GM19324 (cell line): ENCODE measurements at regions not wholly inside any gene's neighbourhood (a gene's known extent, or its start where the extent isn't known, plus 50 kb on each side); places are given as distances from the start of the nearest gene placed in this dataset.

Experiments used
- ATAC-seq: cut with Tn5 transposase; IDR thresholded peaks from one replicate; pipeline ENCODE4 v1.9.1; 2021; ENCODE audit warnings: mild to moderate bottlenecking, moderate library complexity; ENCODE audit not compliant: unreplicated experiment, low FRiP score

- ATAC-seq: no peak
Measured at GRCh38 chr2:6423944-6424343, 441.8 kb downstream of the CMPK2 start.

- ATAC-seq: no peak
Measured at GRCh38 chr2:6425032-6425431, 440.7 kb downstream of the CMPK2 start.

- ATAC-seq: no peak
Measured at GRCh38 chr2:6429210-6429986, 436.3 kb downstream of the CMPK2 start.

GRCh38 chr2:6434438-6434837, 431.3 kb downstream of the CMPK2 start:
- ATAC-seq: no peak

- ATAC-seq: no peak
Measured at GRCh38 chr2:6441800-6442199, 423.9 kb downstream of the CMPK2 start.

GRCh38 chr2:6442252-6442985, 423.3 kb downstream of the CMPK2 start:
- no peak for ATAC-seq

- ATAC-seq: no peak
Measured at GRCh38 chr2:6443061-6443823, 422.5 kb downstream of the CMPK2 start.

GRCh38 chr2:6444514-6444913, 421.2 kb downstream of the CMPK2 start:
- no peak for ATAC-seq

- ATAC-seq: no peak
Measured at GRCh38 chr2:6445156-6445555, 420.6 kb downstream of the CMPK2 start.

- no peak for ATAC-seq
Measured at GRCh38 chr2:6446938-6447608, 418.6 kb downstream of the CMPK2 start.

- ATAC-seq: no peak
Measured at GRCh38 chr2:6448893-6449292, 416.8 kb downstream of the CMPK2 start.

GRCh38 chr2:6449343-6449742, 416.4 kb downstream of the CMPK2 start:
- ATAC-seq: no peak

GRCh38 chr2:6452702-6453481, 412.8 kb downstream of the CMPK2 start:
- ATAC-seq: no peak

GRCh38 chr2:6454286-6454990, 411.3 kb downstream of the CMPK2 start:
- ATAC-seq: no peak

- ATAC-seq: no peak
Measured at GRCh38 chr2:6459138-6459537, 406.6 kb downstream of the CMPK2 start.

GRCh38 chr2:6470518-6470917, 395.2 kb downstream of the CMPK2 start:
- no peak for ATAC-seq

- no peak for ATAC-seq
Measured at GRCh38 chr2:6471419-6471818, 394.3 kb downstream of the CMPK2 start.

GRCh38 chr2:6474161-6475140, 391.3 kb downstream of the CMPK2 start:
- ATAC-seq: no peak
